Activated T-cell treated with anti-CD3 and anti-CD28 coated beads, Interleukin-2, amount 50 U/mL, for 72 hours (primary cell): ENCODE measurements at regions not wholly inside any gene's neighbourhood (a gene's known extent, or its start where the extent isn't known, plus 50 kb on each side); places are given as distances from the start of the nearest gene placed in this dataset.

Experiments used
- ATAC-seq, 2 donors: fragments of 150-1000 bp; cut with Tn5 transposase; replicated peaks in 1 of 2; 2 replicates each; pipeline ENCODE4 v1.10.0; 2021; ENCODE audit warnings: moderate library complexity in 2 of 2, mild to moderate bottlenecking in 1 of 2
- DNase-seq, 2 donors: peaks; one replicate each; pipeline ENCODE4 v3.0.0; 2021 to 2022; ENCODE audit warnings: mixed read lengths in 1 of 2
- H3K27ac Mint-ChIP-seq: one replicate; pipeline ENCODE4 v1.8.0; 2022; ENCODE audit warnings: mild to moderate bottlenecking, moderate library complexity, mixed read lengths
- H3K27me3 Mint-ChIP-seq: one replicate; pipeline ENCODE4 v1.8.0; 2022; ENCODE audit warnings: low read depth, mixed read lengths
- H3K36me3 Mint-ChIP-seq, 2 donors: one replicate each; pipeline ENCODE4 v1.8.0; 2022; ENCODE audit warnings: mixed read lengths in 2 of 2, mild to moderate bottlenecking in 1 of 2; ENCODE audit not compliant: insufficient read depth in 2 of 2
- H3K4me1 Mint-ChIP-seq: one replicate; pipeline ENCODE4 v1.8.0; 2022; ENCODE audit warnings: low read depth, mixed read lengths
- H3K4me3 Mint-ChIP-seq, 2 donors: one replicate each; pipeline ENCODE4 v1.8.0; 2022; ENCODE audit warnings: mild to moderate bottlenecking in 2 of 2, mixed read lengths in 2 of 2, moderate library complexity in 2 of 2
- H3K9me3 Mint-ChIP-seq, 2 donors: one replicate each; pipeline ENCODE4 v1.8.0; 2022; ENCODE audit warnings: mixed read lengths in 2 of 2

DNA sequence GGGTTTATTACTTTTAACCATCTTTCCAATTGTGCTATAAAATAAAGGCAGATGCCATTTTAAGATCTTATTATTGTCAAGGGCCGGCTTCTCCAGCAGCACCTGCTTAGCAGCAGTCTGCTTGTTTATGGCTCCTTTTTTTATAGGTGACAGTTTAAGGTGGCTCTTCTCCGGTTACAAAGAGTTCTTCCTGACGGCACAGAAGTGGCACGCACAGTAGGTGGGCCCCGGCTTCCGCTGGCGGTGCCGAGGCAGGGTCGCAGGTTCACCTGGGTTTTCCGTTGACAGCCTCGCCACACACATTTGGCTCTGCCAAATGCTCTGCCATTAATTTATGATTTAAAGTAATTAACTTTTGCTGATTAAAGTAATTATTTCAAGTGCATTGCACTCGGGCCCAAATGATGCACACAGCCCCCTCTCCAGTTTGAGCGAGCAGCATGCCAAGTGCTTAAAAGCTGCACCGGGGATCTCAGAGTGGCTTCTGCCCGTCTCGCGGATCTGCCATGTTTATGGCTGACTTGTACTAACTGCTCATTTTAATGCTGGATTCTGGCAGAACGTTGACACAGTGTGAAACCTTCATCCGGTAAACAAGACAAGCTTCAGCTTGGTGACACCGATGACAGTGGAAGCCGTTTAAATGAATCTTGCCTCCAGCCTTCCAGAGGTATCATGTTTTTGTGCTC lies 355.1 kb upstream of the MKI67 start:
- no peak for DNase-seq
- no peak overlapping the region for H3K27ac Mint-ChIP-seq
- ATAC-seq, result no peak
- H3K36me3 Mint-ChIP-seq, result no peaks in the 10 kb centered on the region
- no peaks in the 10 kb centered on the region for H3K4me1 Mint-ChIP-seq
- no peaks in the 10 kb centered on the region for H3K27me3 Mint-ChIP-seq
- H3K4me3 Mint-ChIP-seq, result no peak overlapping the region
- H3K9me3 Mint-ChIP-seq, result no peaks in the 10 kb centered on the region

DNA sequence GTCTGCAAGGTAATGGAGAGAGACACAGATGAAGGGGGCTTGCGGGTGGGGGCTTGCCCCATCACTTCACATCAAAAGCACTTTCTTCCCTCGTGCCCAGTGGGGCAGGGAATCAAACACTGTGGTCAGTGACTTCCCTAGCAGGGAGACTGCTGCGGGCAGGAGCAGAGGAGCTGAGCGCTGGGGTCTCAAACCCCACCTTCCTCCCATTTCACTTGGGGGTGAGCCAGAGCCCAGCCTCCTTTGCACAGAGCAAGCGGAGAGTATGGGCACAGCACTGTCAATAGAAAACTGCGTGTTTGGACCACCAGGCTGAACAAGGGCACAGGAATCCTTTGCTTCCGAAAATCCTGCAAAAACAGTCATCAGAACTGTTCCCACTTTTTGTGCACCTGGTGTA lies 355.8 kb upstream of the MKI67 start:
- no peaks in the 10 kb centered on the region for H3K4me1 Mint-ChIP-seq
- DNase-seq, result no peak
- no peaks in the 10 kb centered on the region for H3K36me3 Mint-ChIP-seq
- no peaks in the 10 kb centered on the region for H3K9me3 Mint-ChIP-seq
- no peak for ATAC-seq
- H3K27me3 Mint-ChIP-seq, result no peaks in the 10 kb centered on the region
- H3K27ac Mint-ChIP-seq, result no peak overlapping the region
- H3K4me3 Mint-ChIP-seq, result no peak overlapping the region

GRCh38 chr10:128483216-128483615 lies 357.0 kb upstream of the MKI67 start:
- Mint-ChIP-seq H3K4me1 (no peaks in the 10 kb centered on the region), H3K27me3 (no peaks in the 10 kb centered on the region), H3K27ac (no peak overlapping the region), H3K36me3 (no peaks in the 10 kb centered on the region), H3K9me3 (no peaks in the 10 kb centered on the region), H3K4me3 (no peak overlapping the region)
- no peak for DNase-seq
- ATAC-seq, result no peak

DNA sequence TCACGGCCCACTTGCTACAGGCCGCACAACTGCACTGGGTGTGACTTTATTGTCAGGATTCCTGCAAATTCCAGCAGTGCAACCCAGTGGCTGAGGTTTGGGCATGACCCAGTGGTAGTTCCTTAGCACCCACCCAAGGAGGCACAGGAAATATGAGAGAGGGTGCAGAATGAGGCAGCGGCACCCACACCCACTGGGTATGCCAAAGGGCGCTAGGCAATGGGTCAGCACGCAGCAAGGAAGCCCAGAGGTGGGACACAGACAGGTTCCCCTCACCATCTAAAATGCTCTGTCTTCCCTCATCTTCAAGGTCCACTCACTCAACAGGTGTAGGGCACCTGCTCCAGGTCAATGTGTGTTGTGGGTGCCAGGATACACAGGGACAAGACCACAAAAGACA lies 357.8 kb upstream of the MKI67 start:
- no peak for DNase-seq
- Mint-ChIP-seq H3K4me3 (no peak overlapping the region), H3K9me3 (no peaks in the 10 kb centered on the region), H3K27ac (no peak overlapping the region), H3K27me3 (no peaks in the 10 kb centered on the region), H3K36me3 (no peaks in the 10 kb centered on the region), H3K4me1 (no peaks in the 10 kb centered on the region)
- no peak for ATAC-seq

GRCh38 chr10:128485701-128486235 lies 359.5 kb upstream of the MKI67 start:
- Mint-ChIP-seq H3K27me3 (no peaks in the 10 kb centered on the region), H3K9me3 (no peaks in the 10 kb centered on the region), H3K36me3 (no peaks in the 10 kb centered on the region), H3K27ac (no peak overlapping the region), H3K4me3 (no peak overlapping the region), H3K4me1 (no peaks in the 10 kb centered on the region)
- DNase-seq, result no peak
- no peak for ATAC-seq

DNA sequence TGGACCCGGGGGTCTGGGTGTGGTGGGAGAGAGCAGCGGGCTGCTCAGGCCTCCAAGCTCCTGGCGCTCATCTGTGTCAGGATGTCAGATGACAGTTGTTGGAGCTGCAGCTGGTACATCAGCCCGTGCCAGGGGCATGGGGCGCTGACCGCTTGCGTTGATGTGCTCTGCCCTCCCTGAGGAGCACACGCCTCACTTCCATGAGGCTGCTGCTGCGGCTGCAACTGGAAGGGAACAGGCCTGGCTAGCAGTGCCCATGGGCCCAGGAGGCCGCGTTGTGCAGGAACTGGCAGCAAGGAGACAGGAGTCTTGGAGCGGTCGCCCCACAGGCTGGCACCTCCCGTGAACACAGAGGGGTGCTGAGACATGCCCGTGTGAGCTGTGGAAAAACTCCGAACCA lies 361.3 kb upstream of the MKI67 start:
- H3K4me1 Mint-ChIP-seq, result no peaks in the 10 kb centered on the region
- ATAC-seq (no peak), DNase-seq (no peak)
- H3K9me3 Mint-ChIP-seq, result no peaks in the 10 kb centered on the region
- H3K4me3 Mint-ChIP-seq, result no peak overlapping the region
- H3K27me3 Mint-ChIP-seq, result no peaks in the 10 kb centered on the region
- H3K36me3 Mint-ChIP-seq, result no peaks in the 10 kb centered on the region
- no peak overlapping the region for H3K27ac Mint-ChIP-seq

DNA sequence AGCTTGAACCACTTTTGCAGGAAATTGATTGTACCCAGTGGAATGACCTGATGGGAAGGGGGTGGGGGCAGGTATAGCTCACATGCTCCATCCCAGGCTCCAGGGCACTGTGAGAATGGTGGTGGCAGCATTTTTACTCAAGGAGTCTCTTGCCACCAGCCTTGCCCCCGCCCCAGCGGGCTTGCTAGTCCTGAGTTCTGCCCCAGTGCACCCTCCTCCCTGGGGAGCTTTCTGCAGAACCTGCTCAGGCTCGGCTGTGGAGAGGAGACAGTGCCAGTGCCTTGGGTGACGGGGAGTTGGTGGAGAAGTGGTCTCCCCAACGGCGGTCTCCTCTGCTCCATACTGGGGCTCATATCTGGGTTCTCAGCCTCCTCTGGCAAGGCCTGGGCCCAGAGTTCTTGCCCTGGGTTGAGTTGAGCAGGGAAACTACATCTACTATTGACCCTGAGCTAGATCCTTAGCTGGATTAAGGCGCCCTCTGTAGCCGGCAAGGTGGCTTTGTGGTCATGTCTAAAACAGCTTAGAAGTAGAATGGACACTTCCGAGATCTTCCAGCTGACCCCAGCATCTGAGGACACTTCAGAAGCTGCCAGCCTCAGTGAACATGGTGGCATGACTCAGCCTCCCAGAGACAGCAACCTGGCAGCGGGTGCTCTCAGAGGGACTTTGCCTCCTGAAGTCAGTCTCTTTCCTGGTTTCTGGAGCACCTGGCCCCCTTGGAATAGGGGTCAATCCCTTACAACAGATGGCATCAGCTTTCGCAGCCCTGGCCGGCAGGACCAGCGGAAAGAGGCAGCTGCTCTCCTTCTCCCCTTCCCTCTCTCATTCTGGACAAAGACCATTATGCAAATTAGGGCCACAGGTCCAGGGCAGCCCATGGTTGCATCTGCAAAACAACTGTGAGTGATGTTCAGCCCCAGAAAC lies 363.4 kb upstream of the MKI67 start:
- no peak overlapping the region for H3K27ac Mint-ChIP-seq
- ATAC-seq (no peak), DNase-seq (no peak)
- no peak overlapping the region for H3K4me3 Mint-ChIP-seq
- no peaks in the 10 kb centered on the region for H3K4me1 Mint-ChIP-seq
- H3K9me3 Mint-ChIP-seq, result no peaks in the 10 kb centered on the region
- H3K27me3 Mint-ChIP-seq, result no peaks in the 10 kb centered on the region
- H3K36me3 Mint-ChIP-seq, result no peaks in the 10 kb centered on the region

GRCh38 chr10:128491686-128492085 lies 365.5 kb upstream of the MKI67 start:
- no peaks in the 10 kb centered on the region for H3K4me1 Mint-ChIP-seq
- H3K36me3 Mint-ChIP-seq, result no peaks in the 10 kb centered on the region
- H3K4me3 Mint-ChIP-seq, result no peak overlapping the region
- ATAC-seq, result no peak
- H3K27ac Mint-ChIP-seq, result no peak overlapping the region
- H3K9me3 Mint-ChIP-seq, result no peaks in the 10 kb centered on the region
- no peaks in the 10 kb centered on the region for H3K27me3 Mint-ChIP-seq
- no peak for DNase-seq

GRCh38 chr10:128493811-128494210 lies 367.6 kb upstream of the MKI67 start:
- DNase-seq (no peak), ATAC-seq (no peak)
- Mint-ChIP-seq H3K9me3 (no peaks in the 10 kb centered on the region), H3K27me3 (no peaks in the 10 kb centered on the region), H3K27ac (no peak overlapping the region), H3K36me3 (no peaks in the 10 kb centered on the region), H3K4me3 (no peak overlapping the region), H3K4me1 (no peaks in the 10 kb centered on the region)

GRCh38 chr10:128494665-128495064 lies 368.4 kb upstream of the MKI67 start:
- H3K9me3 Mint-ChIP-seq, result no peaks in the 10 kb centered on the region
- ATAC-seq (no peak), DNase-seq (no peak)
- no peaks in the 10 kb centered on the region for H3K4me1 Mint-ChIP-seq
- no peaks in the 10 kb centered on the region for H3K36me3 Mint-ChIP-seq
- H3K27me3 Mint-ChIP-seq, result no peaks in the 10 kb centered on the region
- H3K27ac Mint-ChIP-seq, result no peak overlapping the region
- no peak overlapping the region for H3K4me3 Mint-ChIP-seq

DNA sequence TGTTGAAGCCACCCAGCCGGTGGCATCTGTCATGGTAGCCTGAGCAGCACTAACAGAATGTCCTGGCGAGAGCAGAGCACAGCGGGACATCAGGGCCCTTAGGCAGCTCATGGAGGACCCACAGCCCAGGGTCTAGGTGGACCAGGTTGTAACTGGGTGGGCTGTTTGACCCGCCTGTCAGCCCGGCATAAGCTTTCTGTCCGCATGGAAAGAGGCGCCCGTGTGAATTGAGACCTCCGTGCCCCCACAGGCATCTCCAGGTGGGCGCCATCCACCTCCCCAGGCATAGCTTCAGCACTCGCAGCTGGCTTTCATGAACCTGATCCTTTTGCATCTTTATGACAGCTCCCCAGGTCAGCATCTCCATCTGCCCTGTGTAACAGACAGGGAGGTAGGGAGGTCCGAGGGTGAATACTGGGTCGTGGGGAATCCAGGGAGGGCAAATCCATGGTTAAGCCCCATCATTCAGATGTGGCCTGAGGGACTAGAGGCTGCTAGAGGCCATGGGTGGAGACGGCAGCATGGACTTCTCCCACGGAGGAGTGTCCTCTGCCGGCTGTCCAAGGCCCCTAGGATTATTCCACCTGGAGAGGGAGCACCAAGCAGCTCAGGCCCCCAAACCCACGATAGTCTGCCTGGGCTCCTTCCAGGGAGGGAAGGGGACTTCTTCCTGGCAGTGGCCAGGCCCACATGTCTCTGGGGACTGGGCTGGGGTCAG lies 371.6 kb upstream of the MKI67 start:
- ATAC-seq (no peak), DNase-seq (no peak)
- no peaks in the 10 kb centered on the region for H3K36me3 Mint-ChIP-seq
- no peaks in the 10 kb centered on the region for H3K4me1 Mint-ChIP-seq
- H3K9me3 Mint-ChIP-seq, result no peaks in the 10 kb centered on the region
- no peak overlapping the region for H3K27ac Mint-ChIP-seq
- no peak overlapping the region for H3K4me3 Mint-ChIP-seq
- H3K27me3 Mint-ChIP-seq, result no peaks in the 10 kb centered on the region

DNA sequence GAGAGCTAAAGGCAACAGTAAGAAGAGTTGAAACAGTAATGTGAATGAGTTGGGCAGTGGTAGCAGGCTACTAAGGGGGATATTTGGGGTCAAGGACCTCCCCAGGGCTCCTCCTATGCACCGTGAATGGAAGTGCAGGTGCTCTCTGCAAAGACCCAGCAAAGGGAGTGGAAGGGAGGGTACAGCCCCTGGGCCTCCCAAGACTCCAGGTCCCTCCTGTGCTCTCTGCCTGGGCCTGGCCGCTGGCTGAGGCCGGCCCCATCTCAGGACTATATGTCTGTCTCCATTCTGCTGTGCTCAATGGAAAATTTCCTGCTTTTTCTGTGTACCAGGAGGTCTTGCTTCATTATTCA lies 372.1 kb upstream of the MKI67 start:
- Mint-ChIP-seq H3K4me3 (no peak overlapping the region), H3K27me3 (no peaks in the 10 kb centered on the region), H3K27ac (no peak overlapping the region), H3K36me3 (no peaks in the 10 kb centered on the region), H3K9me3 (no peaks in the 10 kb centered on the region), H3K4me1 (no peaks in the 10 kb centered on the region)
- ATAC-seq, result no peak
- no peak for DNase-seq

DNA sequence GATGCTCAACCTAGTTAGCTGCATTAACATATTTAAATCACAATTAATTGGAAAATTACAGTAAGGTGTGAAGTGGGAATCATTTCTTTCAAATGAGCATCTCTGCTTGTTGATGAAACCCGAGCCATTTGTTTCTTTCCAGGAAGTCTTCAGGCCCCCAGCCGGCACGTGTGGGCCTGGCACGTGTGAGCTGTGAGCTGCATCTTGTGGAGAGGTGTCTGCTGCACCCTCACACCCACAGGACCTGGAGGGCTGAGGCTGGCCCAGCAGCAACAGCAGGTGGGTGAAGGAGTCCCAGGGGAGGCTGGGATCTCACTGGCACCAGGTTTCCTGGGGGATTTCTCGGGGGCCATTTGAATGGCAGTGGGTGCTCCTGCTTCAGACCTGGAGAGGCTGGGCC lies 372.5 kb upstream of the MKI67 start:
- H3K27me3 Mint-ChIP-seq, result no peaks in the 10 kb centered on the region
- no peak for ATAC-seq
- no peaks in the 10 kb centered on the region for H3K36me3 Mint-ChIP-seq
- H3K27ac Mint-ChIP-seq, result no peak overlapping the region
- no peaks in the 10 kb centered on the region for H3K4me1 Mint-ChIP-seq
- H3K4me3 Mint-ChIP-seq, result no peak overlapping the region
- H3K9me3 Mint-ChIP-seq, result no peaks in the 10 kb centered on the region
- no peak for DNase-seq
